Neural cell (in vitro differentiated cells): ENCODE measurements at regions not wholly inside any gene's neighbourhood (a gene's known extent, or its start where the extent isn't known, plus 50 kb on each side); places are given as distances from the start of the nearest gene placed in this dataset.

ENCODE experiments used
- EP300 ChIP-seq: fragments of 450-650 bp; conservative IDR thresholded peaks from 2 replicates; pipeline ENCODE4 v1.6.1; 2014; ENCODE audit warnings: antibody characterized with exemption, mild to moderate bottlenecking, moderate library complexity; ENCODE audit not compliant: poor library complexity, severe bottlenecking
- POLR2AphosphoS5 ChIP-seq: IDR thresholded peaks from 2 replicates; pipeline ENCODE4 v1.6.1; 2012
- SMC3 ChIP-seq: fragments of 450-650 bp; conservative IDR thresholded peaks from 2 replicates; pipeline ENCODE4 v1.6.1; 2014; ENCODE audit warnings: antibody characterized with exemption, mild to moderate bottlenecking, moderate library complexity; ENCODE audit not compliant: poor library complexity
- TF ChIP-seq, protein P1 (sequence below): fragments of 450-650 bp; IDR thresholded peaks from 2 replicates; pipeline ENCODE4 v1.5.1; 2014; ENCODE audit warnings: antibody characterized with exemption, mild to moderate bottlenecking, moderate library complexity; ENCODE audit not compliant: poor library complexity, severe bottlenecking
- TF ChIP-seq, protein P2 (sequence below): IDR thresholded peaks from 2 replicates; pipeline ENCODE4 v1.6.1; 2012; ENCODE audit warnings: borderline replicate concordance

DNA sequence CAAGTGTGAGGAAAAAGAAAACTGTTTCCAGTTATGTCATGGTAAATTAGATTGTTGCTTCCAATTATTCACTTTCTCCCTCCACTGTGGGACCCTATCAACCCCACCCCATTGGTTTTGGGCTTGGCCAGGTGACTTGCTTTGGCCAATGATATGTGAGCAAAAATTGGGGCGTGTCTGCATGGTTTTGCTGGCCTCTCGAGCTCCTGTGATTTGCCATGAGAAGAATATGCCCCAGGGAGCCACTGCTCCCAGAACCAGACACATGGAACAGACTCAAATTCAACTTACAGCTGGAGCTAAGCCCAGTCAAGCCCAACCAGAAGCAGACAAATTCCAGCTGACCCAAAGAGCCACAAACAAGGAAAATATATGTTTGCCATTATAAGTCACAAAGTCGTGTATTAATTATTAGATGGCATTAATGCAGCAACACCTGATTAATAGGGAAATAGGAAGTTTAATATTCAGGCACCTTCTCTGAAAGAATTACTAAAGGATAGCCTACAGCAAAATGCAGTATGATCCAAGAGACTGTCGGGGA is 248.9 kb downstream of the ANAPC1 start:
- TF ChIP-seq, protein P1, sequence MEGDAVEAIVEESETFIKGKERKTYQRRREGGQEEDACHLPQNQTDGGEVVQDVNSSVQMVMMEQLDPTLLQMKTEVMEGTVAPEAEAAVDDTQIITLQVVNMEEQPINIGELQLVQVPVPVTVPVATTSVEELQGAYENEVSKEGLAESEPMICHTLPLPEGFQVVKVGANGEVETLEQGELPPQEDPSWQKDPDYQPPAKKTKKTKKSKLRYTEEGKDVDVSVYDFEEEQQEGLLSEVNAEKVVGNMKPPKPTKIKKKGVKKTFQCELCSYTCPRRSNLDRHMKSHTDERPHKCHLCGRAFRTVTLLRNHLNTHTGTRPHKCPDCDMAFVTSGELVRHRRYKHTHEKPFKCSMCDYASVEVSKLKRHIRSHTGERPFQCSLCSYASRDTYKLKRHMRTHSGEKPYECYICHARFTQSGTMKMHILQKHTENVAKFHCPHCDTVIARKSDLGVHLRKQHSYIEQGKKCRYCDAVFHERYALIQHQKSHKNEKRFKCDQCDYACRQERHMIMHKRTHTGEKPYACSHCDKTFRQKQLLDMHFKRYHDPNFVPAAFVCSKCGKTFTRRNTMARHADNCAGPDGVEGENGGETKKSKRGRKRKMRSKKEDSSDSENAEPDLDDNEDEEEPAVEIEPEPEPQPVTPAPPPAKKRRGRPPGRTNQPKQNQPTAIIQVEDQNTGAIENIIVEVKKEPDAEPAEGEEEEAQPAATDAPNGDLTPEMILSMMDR, result no peak
- TF ChIP-seq EP300, result no peak
- TF ChIP-seq, protein P2, sequence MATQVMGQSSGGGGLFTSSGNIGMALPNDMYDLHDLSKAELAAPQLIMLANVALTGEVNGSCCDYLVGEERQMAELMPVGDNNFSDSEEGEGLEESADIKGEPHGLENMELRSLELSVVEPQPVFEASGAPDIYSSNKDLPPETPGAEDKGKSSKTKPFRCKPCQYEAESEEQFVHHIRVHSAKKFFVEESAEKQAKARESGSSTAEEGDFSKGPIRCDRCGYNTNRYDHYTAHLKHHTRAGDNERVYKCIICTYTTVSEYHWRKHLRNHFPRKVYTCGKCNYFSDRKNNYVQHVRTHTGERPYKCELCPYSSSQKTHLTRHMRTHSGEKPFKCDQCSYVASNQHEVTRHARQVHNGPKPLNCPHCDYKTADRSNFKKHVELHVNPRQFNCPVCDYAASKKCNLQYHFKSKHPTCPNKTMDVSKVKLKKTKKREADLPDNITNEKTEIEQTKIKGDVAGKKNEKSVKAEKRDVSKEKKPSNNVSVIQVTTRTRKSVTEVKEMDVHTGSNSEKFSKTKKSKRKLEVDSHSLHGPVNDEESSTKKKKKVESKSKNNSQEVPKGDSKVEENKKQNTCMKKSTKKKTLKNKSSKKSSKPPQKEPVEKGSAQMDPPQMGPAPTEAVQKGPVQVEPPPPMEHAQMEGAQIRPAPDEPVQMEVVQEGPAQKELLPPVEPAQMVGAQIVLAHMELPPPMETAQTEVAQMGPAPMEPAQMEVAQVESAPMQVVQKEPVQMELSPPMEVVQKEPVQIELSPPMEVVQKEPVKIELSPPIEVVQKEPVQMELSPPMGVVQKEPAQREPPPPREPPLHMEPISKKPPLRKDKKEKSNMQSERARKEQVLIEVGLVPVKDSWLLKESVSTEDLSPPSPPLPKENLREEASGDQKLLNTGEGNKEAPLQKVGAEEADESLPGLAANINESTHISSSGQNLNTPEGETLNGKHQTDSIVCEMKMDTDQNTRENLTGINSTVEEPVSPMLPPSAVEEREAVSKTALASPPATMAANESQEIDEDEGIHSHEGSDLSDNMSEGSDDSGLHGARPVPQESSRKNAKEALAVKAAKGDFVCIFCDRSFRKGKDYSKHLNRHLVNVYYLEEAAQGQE, result no peak
- TF ChIP-seq POLR2AphosphoS5, result no peak
- no peak for TF ChIP-seq SMC3
